GM19043 (cell line): ENCODE measurements at regions not wholly inside any gene's neighbourhood (a gene's known extent, or its start where the extent isn't known, plus 50 kb on each side); places are given as distances from the start of the nearest gene placed in this dataset.

Experiments used
- ATAC-seq: cut with Tn5 transposase; IDR thresholded peaks from one replicate; pipeline ENCODE4 v1.9.1; 2021; ENCODE audit warnings: low read depth; ENCODE audit not compliant: unreplicated experiment

- ATAC-seq: no peak
These were observed 90.1 kb upstream of the FAM169A start for GRCh38 chr5:74956278-74956677.

GRCh38 chr5:74954919-74955318 lies 88.7 kb upstream of the FAM169A start:
- no peak for ATAC-seq

GRCh38 chr5:74953937-74954720 lies 87.9 kb upstream of the FAM169A start:
- ATAC-seq: peak; percentile 87

- no peak for ATAC-seq
These were observed 87.4 kb upstream of the FAM169A start for GRCh38 chr5:74953554-74953936.

GRCh38 chr5:74952406-74952805 lies 86.2 kb upstream of the FAM169A start:
- no peak for ATAC-seq

- ATAC-seq: no peak
These were observed 85.7 kb upstream of the FAM169A start for GRCh38 chr5:74951865-74952264.

GRCh38 chr5:74950836-74951515 lies 84.8 kb upstream of the FAM169A start:
- ATAC-seq: no peak

- no peak for ATAC-seq
These were observed 83.8 kb upstream of the FAM169A start for GRCh38 chr5:74949976-74950375.

- no peak for ATAC-seq
These were observed 81.9 kb upstream of the FAM169A start for GRCh38 chr5:74948031-74948546.

GRCh38 chr5:74946471-74946870 lies 80.3 kb upstream of the FAM169A start:
- no peak for ATAC-seq

GRCh38 chr5:74945561-74946165 lies 79.5 kb upstream of the FAM169A start:
- no peak for ATAC-seq

- ATAC-seq: no peak
These were observed 77.7 kb upstream of the FAM169A start for GRCh38 chr5:74943905-74944304.

GRCh38 chr5:74942622-74943286 lies 76.6 kb upstream of the FAM169A start:
- no peak for ATAC-seq

GRCh38 chr5:74940782-74941353 lies 74.7 kb upstream of the FAM169A start:
- ATAC-seq: no peak

- no peak for ATAC-seq
These were observed 72.2 kb upstream of the FAM169A start for GRCh38 chr5:74938250-74938933.

GRCh38 chr5:74935752-74936091 lies 69.5 kb upstream of the FAM169A start:
- ATAC-seq: no peak

- no peak for ATAC-seq
These were observed 69.0 kb upstream of the FAM169A start for GRCh38 chr5:74934949-74935751.

- ATAC-seq: no peak
These were observed 61.1 kb upstream of the FAM169A start for GRCh38 chr5:74927336-74927735.

GRCh38 chr5:74919487-74919886 lies 53.3 kb upstream of the FAM169A start:
- no peak for ATAC-seq
